H1 (cell line): ENCODE measurements at regions not wholly inside any gene's neighbourhood (a gene's known extent, or its start where the extent isn't known, plus 50 kb on each side); places are given as distances from the start of the nearest gene placed in this dataset.

Source experiments
- CTCF ChIA-PET: fragments of 300-600 bp; sonication (Branson Sonifier 250); formaldehyde crosslinking; loops from one replicate; lab custom pipeline; 2021; ENCODE audit not compliant: partially characterized antibody; lab: Charles Lee
- POLR2A ChIA-PET: fragments of 300-600 bp; sonication (Branson Sonifier 250); formaldehyde crosslinking; loops from one replicate; lab custom pipeline; 2021; ENCODE audit warnings: inconsistent platforms; ENCODE audit not compliant: partially characterized antibody; lab: Charles Lee
- DNase-seq, 2 experiments: peaks; one replicate each; pipeline versions ENCODE4 v3.0.0 to v3.0.0-alpha.2; 2010 to 2022; ENCODE audit warnings: low spot score in 2 of 2, low read depth in 1 of 2, mixed read lengths in 1 of 2
- FAIRE-seq: peaks from 2 replicates; lab custom pipeline; 2011; peaks lifted over from hg19 to GRCh38; lab: Jason Lieb, UNC
- H2AFZ ChIP-seq: 2 replicates; pipeline ENCODE4 v1.8.1; 2012; ENCODE audit warnings: low read length, inconsistent platforms
- H2AK5ac ChIP-seq: 2 replicates; pipeline ENCODE4 v1.6.1; 2013; ENCODE audit warnings: low read depth, low read length
- H2BK120ac ChIP-seq: replicated peaks from 2 replicates; pipeline ENCODE3; 2013; ENCODE audit warnings: low read depth, low read length, inconsistent platforms
- H2BK12ac ChIP-seq: 2 replicates; pipeline ENCODE4 v1.6.1; 2013; ENCODE audit warnings: low read depth, low read length
- H2BK15ac ChIP-seq: 2 replicates; pipeline ENCODE4 v1.6.1; 2013; ENCODE audit warnings: low read length
- H2BK20ac ChIP-seq: 2 replicates; pipeline ENCODE4 v1.6.1; 2013; ENCODE audit warnings: low read length
- H2BK5ac ChIP-seq: 2 replicates; pipeline ENCODE4 v1.6.1; 2013; ENCODE audit warnings: low read depth, low read length
- H3K14ac ChIP-seq: 2 replicates; pipeline ENCODE4 v1.6.1; 2013; ENCODE audit warnings: inconsistent platforms; ENCODE audit not compliant: insufficient read length
- H3K18ac ChIP-seq: 2 replicates; pipeline ENCODE4 v1.6.1; 2013; ENCODE audit warnings: low read length; ENCODE audit errors: extremely low read depth
- H3K23ac ChIP-seq: 2 replicates; pipeline ENCODE4 v1.6.1; 2013; ENCODE audit warnings: inconsistent platforms; ENCODE audit not compliant: insufficient read length
- H3K23me2 ChIP-seq: 2 replicates; pipeline ENCODE4 v1.6.1; 2013; ENCODE audit warnings: low read depth, low read length
- H3K27ac ChIP-seq: 2 replicates; pipeline ENCODE4 v1.6.1; 2011; ENCODE audit warnings: low read depth, low read length, inconsistent platforms
- H3K27me3 ChIP-seq, 4 experiments: replicated peaks in 1 of 4; 1 replicate in 1 of 4; 2 replicates in 3 of 4; pipeline versions ENCODE4 v1.6.1 to v1.8.1; 2011 to 2013; ENCODE audit warnings: low read length in 3 of 4, mild to moderate bottlenecking in 3 of 4, inconsistent platforms in 2 of 4, mixed read lengths in 2 of 4, moderate library complexity in 1 of 4; ENCODE audit not compliant: control insufficient read depth in 3 of 4, insufficient read depth in 3 of 4; ENCODE audit errors: extremely low read depth in 1 of 4
- H3K36me3 ChIP-seq, 4 experiments: 2 replicates each; pipeline versions ENCODE4 v1.6.1 to v1.8.1; 2011 to 2013; ENCODE audit warnings: mild to moderate bottlenecking in 4 of 4, low read length in 3 of 4, moderate library complexity in 2 of 4, control low read depth in 1 of 4, inconsistent platforms in 1 of 4; ENCODE audit not compliant: insufficient read depth in 4 of 4, control insufficient read depth in 2 of 4
- H3K4ac ChIP-seq: replicated peaks from 2 replicates; pipeline ENCODE3; 2013; ENCODE audit warnings: low read length, low read depth, mixed read lengths, inconsistent platforms; ENCODE audit not compliant: insufficient read length
- H3K4me1 ChIP-seq, 4 experiments: replicated peaks in 1 of 4; 1 replicate in 1 of 4; 2 replicates in 3 of 4; pipeline versions ENCODE4 v1.6.1 to v1.8.1; 2011 to 2013; ENCODE audit warnings: low read length in 3 of 4, inconsistent platforms in 2 of 4, mixed read lengths in 1 of 4; ENCODE audit not compliant: insufficient read depth in 4 of 4, control insufficient read depth in 3 of 4
- H3K4me2 ChIP-seq, 2 experiments: 2 replicates each; pipeline versions ENCODE4 v1.6.1 to v1.8.1; 2011 to 2013; ENCODE audit warnings: low read depth in 2 of 2, low read length in 2 of 2, control low read depth in 1 of 2, inconsistent platforms in 1 of 2, mild to moderate bottlenecking in 1 of 2; ENCODE audit not compliant: insufficient read depth in 1 of 2
- H3K4me3 ChIP-seq, 4 experiments: fragments of 200-600, 300-600 bp in 1 of 4; sonication (generic), shearing (Covaris generic), sonication (Bioruptor Twin) in 1 of 4; 2 replicates each; pipeline versions ENCODE4 v1.5.1 to v1.8.1; 2011 to 2016; ENCODE audit warnings: low read length in 4 of 4, low read depth in 3 of 4, control low read depth in 2 of 4, inconsistent platforms in 2 of 4, mild to moderate bottlenecking in 2 of 4, mixed read lengths in 1 of 4, moderate library complexity in 1 of 4; ENCODE audit not compliant: insufficient read depth in 2 of 4; ENCODE audit errors: extremely low read depth in 1 of 4
- H3K56ac ChIP-seq: replicated peaks from 2 replicates; pipeline ENCODE3; 2013; ENCODE audit warnings: low read depth, mild to moderate bottlenecking, mixed read lengths, low read length, inconsistent platforms; ENCODE audit not compliant: insufficient read length
- H3K79me1 ChIP-seq: 2 replicates; pipeline ENCODE4 v1.6.1; 2013; ENCODE audit warnings: low read depth, low read length, control low read depth
- H3K79me2 ChIP-seq, 2 experiments: 2 replicates each; pipeline versions ENCODE4 v1.6.1 to v1.8.1; 2012 to 2013; ENCODE audit warnings: low read length in 2 of 2, mild to moderate bottlenecking in 2 of 2, inconsistent platforms in 1 of 2; ENCODE audit not compliant: insufficient read depth in 2 of 2, control insufficient read depth in 1 of 2
- H3K9ac ChIP-seq, 4 experiments: replicated peaks in 1 of 4; 1 replicate in 1 of 4; 2 replicates in 3 of 4; pipeline versions ENCODE4 v1.6.1 to v1.8.1; 2011 to 2013; ENCODE audit warnings: low read depth in 3 of 4, low read length in 3 of 4, control low read depth in 2 of 4, mild to moderate bottlenecking in 2 of 4, moderate library complexity in 2 of 4, inconsistent platforms in 1 of 4; ENCODE audit errors: extremely low read depth in 1 of 4
- H3K9me3 ChIP-seq, 2 experiments: 2 replicates each; pipeline versions ENCODE4 v1.6.1 to v1.8.1; 2012 to 2013; ENCODE audit warnings: mild to moderate bottlenecking in 2 of 2, moderate library complexity in 2 of 2, control low read depth in 1 of 2, inconsistent platforms in 1 of 2, low read depth in 1 of 2, low read length in 1 of 2, mixed read lengths in 1 of 2; ENCODE audit not compliant: insufficient read depth in 2 of 2
- H4K20me1 ChIP-seq, 2 experiments: replicated peaks in 1 of 2; 2 replicates each; pipeline versions ENCODE3 to v1.8.1; 2011 to 2013; ENCODE audit warnings: inconsistent platforms in 2 of 2, low read length in 2 of 2, mild to moderate bottlenecking in 1 of 2; ENCODE audit not compliant: insufficient read depth in 2 of 2, control insufficient read depth in 1 of 2
- H4K5ac ChIP-seq: 2 replicates; pipeline ENCODE4 v1.6.1; 2013; ENCODE audit warnings: low read length, low read depth, mixed read lengths, inconsistent platforms; ENCODE audit not compliant: insufficient read length
- H4K8ac ChIP-seq: 2 replicates; pipeline ENCODE4 v1.8.0; 2013; ENCODE audit warnings: mild to moderate bottlenecking, moderate library complexity, low read length, inconsistent platforms; ENCODE audit not compliant: insufficient read depth; ENCODE audit errors: extremely low read depth
- H4K91ac ChIP-seq: replicated peaks from 2 replicates; pipeline ENCODE3; 2013; ENCODE audit warnings: low read length, mixed read lengths, inconsistent platforms; ENCODE audit not compliant: insufficient read length
- RNF2 ChIP-seq: fragments of 200-900, 300-1000 bp; sonication (generic); IDR thresholded peaks from 2 replicates; pipeline ENCODE4 v1.7.1; 2016; ENCODE audit warnings: borderline replicate concordance, low read depth, mild to moderate bottlenecking, antibody characterized with exemption, low read length; ENCODE audit not compliant: poor library complexity, severe bottlenecking; ENCODE audit errors: missing control alignments
- SAP30 ChIP-seq: fragments of 300-600 bp; sonication (generic); IDR thresholded peaks from 2 replicates; pipeline ENCODE4 v1.7.1; 2012; ENCODE audit warnings: low read length, moderate library complexity, mild to moderate bottlenecking, inconsistent platforms; ENCODE audit not compliant: insufficient read depth, insufficient replicate concordance
- WGBS, 2 experiments: shearing (Covaris generic) in 1 of 2; methylation state at CpG; one replicate each; pipeline versions ENCODE4 v1.1.6 to v1.1.7; 2013 to 2015; ENCODE audit warnings: low lambda C conversion rate in 2 of 2, mixed read lengths in 2 of 2, inconsistent platforms in 1 of 2, low coverage in 1 of 2, missing lambda C conversion rate in 1 of 2; ENCODE audit not compliant: insufficient replicate concordance in 2 of 2, insufficient coverage in 1 of 2, insufficient read length in 1 of 2; ENCODE audit errors: extremely low coverage in 1 of 2, missing lambda C conversion rate in 1 of 2; 5-methylcytosine and 5-hydroxymethylcytosine counted together

DNA sequence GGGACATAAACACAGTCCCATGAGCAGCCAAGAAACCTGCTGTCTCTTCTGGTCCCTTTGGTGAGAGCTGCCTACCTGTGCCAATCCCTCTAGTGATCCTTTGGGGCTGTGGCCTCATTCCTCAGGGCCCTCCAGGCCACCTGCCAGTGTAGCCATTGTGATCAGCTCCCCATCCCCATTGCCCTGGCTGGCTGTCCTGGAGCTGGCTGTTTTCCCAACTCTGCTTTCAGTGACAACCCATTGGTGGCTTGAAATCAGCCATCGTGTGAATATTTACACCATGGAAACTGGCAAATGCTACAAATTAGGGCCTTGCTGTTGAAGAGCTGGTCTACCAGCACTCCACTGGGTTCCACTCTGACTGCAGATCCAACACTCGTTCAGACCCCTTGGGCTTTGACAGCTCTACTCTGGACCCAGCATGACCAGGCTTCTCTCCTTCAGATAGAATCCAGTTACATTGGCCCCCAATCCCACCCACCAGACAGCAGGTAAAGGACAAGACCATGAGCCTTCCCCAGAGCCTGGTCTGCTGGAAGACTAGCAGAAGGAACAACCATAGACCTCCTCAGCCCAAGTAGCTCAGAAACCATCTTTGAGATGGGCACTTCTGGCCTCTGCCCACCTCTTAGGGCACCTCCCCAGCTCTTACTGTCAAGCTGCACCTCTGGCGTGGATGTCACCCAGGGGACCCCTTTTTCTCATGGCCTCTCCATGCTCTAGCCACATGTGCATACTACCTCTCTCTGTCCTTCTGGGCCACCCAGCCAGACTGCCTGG is 69.2 kb upstream of the NEK6 start:
- Histone ChIP-seq H3K4me2 (no peak overlapping the region), H4K91ac (no peak overlapping the region), H3K4ac (no peak overlapping the region), H3K23ac (no peak overlapping the region), H3K18ac (no peak overlapping the region), H3K9me3 (no peaks in the 10 kb centered on the region), H2BK12ac (no peak overlapping the region), H3K36me3 (no peaks in the 10 kb centered on the region), H3K23me2 (no peaks in the 10 kb centered on the region), H3K56ac (no peak overlapping the region), H2BK120ac (no peak overlapping the region), H2BK15ac (no peak overlapping the region), H3K9ac (no peak overlapping the region), H3K79me2 (no peaks in the 10 kb centered on the region), H3K14ac (no peak overlapping the region), H4K20me1 (no peaks in the 10 kb centered on the region), H2BK5ac (no peak overlapping the region), H3K4me3 (no peak overlapping the region), H2AFZ (no peak overlapping the region), H3K79me1 (no peaks in the 10 kb centered on the region), H4K8ac (no peak overlapping the region), H3K27me3 (no peaks in the 10 kb centered on the region), H4K5ac (no peak overlapping the region), H2BK20ac (no peak overlapping the region), H3K4me1 (0 out of 7 replicates have a peak, but pooled peaks cover 0 to 3% (median 0%) of the 10 kb centered on the region in 4 experiments), H2AK5ac (no peak overlapping the region), H3K27ac (no peak overlapping the region)
- no peak for FAIRE-seq
- CTCF ChIA-PET: interaction anchor here (1.0 to 2.2 kb wide), 3 partner anchors 9 to 62 kb away, joined by 3 to 7 read pairs (median 3); no protein-coding TSS in a partner anchor
- POLR2A ChIA-PET: interaction anchor here (0.6 kb wide), 1 partner anchor 325 kb away, joined by 3 read pairs; no protein-coding TSS in a partner anchor
- TF ChIP-seq SAP30 (no peak), RNF2 (no peak)
- whole genome bisulfite sequencing, 2 experiments: 80% methylated on average over 3 of the region's 3 CpGs; no CpG with 5 or more reads in 1 of the 2 experiments
- DNase-seq: peak in 1 of 2 experiments; percentile 37
